GM21576 (cell line): ENCODE measurements at regions not wholly inside any gene's neighbourhood (a gene's known extent, or its start where the extent isn't known, plus 50 kb on each side); places are given as distances from the start of the nearest gene placed in this dataset.

Experiments
- ATAC-seq: cut with Tn5 transposase; IDR thresholded peaks from one replicate; pipeline ENCODE4 v1.9.1; 2021; ENCODE audit warnings: mild to moderate bottlenecking, moderate library complexity; ENCODE audit not compliant: unreplicated experiment

DNA sequence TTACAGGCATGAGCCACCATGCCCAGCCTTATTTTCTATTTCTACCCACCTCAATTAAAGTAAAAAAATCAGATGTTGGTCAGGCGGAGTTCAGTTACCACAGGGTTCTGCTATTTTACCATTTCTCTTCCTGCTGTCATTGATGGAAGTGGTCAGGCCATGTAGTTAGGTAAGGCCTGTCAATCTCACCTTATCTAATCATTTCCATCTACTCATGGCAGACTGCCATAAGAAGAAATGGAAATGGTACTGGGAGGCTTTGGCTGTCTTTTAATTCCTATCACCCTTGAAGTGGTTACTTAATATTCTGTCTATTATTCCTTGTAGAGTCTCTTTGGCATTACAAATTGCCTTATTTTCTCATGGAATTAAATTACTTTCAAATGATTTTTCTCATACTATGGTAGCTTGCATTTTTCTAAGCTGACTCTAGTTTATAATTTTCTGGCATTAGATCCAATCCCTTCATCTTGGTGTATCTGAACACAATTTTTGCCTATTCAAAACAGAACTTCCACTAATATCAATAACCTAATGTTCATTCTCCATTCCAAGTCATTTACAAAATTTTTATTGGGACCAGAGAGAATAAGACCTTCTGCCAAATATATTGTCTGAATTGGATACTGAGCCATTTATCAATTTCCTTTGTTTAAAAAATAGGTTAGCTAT lies 198.7 kb downstream of the DACT1 start:
- ATAC-seq = no peak

DNA sequence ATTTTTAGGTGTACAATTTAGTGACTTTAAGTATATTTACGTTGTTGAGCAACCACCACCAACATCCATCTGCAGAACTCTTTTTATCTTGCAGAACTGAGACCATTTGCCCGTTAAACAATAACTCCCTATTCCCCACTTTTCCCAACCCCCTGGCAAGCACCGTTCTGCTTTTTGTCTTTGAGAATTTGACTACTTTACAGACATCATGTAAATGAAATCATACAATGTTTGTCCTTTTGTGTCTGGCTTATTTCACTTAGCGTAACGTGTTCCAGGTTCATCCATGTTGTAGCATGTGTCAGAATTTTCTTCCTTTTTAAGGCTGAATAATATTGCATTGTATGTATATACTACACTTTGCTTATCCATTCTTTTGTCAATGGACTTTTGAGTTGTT lies 201.5 kb downstream of the DACT1 start:
- ATAC-seq = no peak

DNA sequence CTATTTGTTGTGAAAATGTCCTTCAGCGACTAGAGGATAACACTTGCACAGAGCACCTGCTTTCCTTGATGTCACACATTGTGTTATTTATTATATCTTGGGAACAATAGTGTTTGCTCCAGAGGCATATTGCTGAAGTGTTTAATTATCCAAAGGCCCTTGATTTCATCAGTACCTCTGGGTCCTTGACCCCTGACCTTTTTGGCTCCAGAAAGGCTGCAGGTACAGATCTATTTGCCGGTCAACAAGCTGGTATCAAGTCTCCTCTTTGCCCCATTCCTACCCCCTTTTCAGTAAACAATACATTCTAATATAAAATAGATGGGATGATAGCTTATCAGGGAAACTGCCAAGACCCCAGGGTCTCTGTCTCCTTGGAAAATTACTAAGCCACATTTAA lies 206.8 kb downstream of the DACT1 start:
- no peak for ATAC-seq

DNA sequence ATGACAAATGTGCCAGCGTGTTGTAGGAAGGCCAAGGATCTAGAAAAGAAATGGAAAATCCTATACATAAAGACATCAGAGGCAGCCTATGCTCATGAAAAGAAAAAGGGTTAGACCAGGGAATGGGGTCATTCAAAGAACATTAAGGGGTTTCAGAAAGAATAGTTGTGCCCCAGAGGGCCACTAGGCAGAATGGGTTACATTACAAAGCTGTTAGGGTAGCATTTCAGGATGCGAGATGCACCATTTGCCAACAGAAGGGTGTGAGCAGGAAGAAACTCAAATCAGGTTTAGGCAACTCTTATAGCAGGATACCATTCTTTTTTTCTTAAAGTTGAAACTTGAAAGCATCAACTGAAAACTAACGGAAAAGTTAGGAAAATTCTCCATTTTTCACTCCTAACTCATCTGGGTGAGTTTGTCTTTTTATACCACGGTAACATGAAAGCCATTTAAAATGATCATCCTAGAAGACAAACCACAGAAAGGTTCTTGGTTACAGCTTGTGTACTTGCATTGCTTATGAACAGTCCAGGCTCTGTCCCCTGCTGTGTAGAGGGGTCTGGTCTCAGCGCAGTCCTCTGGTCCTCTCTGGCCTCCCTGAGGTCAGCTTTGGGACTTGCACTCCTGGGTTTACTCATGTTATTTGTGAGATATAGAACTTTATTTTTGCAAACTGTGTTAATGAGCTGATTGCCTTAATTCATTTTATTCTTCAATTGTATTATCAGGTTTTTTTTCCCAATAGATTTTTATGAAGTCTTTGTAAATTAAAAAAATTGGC lies 209.1 kb downstream of the DACT1 start:
- ATAC-seq = no peak

DNA sequence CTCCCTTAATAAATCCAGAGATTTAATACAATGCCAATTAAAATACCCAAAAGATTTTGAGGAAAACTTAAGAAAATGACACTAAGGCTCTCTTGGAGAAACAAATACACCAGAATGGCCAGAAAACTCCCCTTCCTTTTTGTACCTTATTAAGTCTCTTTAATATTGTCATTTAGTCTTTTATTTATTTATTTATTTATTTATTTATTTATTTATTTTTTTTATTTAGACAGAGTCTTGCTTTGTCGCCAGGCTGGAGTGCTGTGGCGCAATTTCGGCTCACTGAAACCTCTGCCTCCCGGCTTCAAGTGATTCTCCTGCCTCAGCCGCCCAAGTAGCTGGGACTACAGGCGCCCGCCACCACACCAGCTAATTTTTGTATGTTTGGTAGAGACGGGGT lies 210.6 kb downstream of the DACT1 start:
- ATAC-seq = no peak

DNA sequence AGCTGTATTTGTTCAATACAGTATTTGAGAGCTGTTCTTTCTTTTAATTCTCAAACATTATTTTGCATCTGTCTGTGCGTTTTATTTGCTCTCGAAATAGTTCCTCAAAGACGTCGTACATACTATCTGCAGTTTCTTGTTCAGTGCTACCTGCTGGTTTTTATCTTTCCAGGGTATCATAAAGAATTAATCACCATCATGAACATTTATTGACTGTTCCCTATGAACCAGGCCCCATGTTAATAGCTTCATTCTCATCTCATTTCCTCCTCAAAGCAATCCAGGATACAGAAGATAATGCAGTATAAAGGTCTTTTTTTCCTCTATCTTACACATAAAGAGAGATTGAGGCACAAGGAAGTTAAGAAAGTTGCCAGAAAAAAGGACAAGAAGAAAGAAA lies 211.8 kb downstream of the DACT1 start:
- ATAC-seq = no peak

DNA sequence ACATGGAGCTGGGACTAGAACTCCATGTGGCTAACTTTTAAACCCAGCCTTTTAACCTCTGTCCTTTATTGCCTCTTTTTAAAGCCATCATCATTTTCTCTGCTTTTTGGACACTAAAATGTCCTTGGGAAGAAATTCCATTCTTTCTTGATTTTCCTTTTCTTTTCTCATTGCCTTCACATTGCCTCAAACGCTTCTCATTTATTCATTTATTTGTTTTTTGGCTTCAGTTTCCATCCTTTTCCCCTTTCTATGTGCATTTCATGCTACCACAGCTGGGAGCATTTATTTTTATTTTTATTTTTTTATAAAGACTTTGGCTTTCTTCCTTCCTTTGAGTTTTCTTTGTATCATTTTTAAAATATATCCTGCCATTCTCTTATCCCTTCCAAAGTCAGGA lies 212.2 kb downstream of the DACT1 start:
- no peak for ATAC-seq

DNA sequence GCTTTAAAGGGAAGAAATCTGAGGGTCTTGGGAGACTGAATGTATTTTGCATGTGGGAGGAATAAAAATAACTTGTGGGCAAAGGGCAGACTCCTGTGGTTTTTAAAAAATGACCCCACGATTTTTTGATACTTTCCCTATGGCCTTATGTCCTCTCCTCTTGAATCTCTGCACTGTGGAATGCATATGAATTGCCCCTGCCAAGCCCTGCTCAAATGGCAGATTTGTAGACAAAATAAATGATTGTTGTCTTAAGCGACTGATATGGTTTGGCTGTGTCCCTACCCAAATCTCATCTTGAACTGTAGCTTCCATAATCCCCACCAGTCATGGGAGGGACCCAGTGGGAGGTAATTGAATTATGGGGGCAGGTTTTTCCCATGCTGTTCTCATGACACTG lies 223.8 kb downstream of the DACT1 start:
- no peak for ATAC-seq

DNA sequence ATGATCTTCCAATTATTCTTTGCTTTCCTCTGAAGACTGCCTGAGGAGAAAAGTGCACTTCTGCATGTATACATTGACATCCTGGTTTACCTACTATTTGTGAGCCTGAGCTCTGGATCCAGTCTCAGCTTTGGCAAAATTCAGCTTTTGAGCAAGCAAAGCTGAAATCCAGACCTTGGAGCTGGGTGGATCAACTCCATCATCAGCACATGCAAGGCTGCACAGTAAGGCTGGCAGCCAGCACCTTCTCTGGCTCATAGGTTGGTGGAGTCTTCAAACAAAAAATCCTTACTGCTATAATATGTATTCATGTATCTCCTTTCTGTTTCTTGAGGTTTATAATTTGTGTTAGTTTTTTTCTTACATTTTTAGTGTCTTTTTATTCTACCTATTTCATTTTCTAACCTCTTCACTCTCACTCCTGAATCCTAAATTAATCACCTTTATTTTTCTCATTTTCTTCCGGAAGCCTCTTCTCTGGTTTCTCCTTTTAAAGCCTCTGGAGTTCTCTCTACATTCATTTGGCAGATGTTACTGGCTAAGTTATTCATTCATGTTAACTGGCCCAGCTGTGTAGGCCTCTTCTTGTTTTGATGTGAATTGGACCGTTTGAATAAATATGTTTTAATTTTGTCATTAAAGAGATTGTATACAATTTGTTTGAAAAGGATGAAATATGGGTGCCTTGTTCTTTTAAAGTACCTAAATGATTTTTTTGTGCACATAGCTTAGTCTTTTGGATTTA lies 224.8 kb downstream of the DACT1 start:
- no peak for ATAC-seq

DNA sequence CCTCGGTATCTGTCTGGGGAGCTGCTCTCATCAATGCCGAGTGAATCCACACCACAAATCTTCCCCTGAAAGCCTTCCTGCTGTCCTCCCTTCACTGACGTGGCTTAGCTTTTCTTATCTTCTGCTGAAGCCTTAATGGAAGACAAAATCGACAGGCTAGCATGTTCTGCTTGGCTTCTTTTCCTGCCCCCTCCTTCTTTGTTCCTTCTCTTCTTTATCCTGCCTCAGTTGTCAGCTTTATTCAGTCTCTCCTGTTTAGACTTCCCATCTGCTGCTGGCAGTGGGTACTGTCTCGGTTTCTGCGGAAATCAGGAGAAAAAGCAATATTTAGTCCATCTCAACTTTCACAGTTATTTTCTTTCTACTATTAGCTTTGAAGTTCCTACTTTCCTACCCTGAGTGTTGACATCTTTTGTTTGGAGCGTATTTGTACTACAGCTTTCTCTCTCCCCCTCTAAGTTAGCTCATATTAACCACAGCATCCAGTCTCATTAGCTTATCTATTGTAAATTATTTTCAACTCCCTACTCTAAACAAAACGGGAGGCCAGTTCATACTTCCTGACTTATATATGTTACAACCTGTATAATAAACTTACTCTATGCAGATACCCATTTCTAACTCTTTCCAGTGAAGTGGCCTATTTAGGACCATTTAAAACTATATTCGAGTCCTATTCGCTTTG lies 226.0 kb downstream of the DACT1 start:
- ATAC-seq = no peak

DNA sequence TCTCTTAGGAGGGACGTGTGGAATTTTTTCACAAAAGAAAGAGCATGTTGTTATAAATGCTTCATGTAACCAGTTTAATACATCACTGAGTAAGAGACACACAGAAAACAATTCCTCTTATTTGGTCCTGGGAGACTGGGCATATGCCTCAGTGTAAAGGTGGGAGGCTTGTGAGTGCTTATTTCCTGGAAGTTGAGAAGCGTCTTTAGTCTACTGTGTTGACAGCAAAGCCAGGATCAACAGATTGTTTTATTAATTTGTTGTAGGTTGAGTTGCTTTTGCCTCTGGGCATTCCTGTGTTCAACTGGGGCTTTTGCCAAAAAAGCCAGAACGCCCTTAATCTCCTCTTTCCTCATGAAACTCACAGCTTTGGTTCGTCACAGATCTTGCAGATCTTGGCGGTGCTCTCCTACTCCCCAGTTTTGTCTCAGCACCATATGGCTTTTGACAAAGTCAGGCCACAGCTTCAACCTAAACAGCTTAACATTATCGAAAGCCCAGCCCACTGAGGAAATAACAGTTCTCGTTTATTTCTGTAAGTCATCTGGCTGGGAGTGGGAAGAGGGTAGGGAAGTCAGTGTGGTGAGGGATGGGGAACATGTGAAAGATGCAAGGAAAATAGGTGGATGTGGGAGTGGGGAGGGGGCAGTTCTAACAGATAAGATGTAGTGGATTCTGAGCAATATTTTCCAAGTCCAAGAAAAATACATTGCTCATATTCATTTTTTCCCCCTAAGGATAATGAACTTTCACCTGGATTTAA lies 227.2 kb downstream of the DACT1 start:
- no peak for ATAC-seq

DNA sequence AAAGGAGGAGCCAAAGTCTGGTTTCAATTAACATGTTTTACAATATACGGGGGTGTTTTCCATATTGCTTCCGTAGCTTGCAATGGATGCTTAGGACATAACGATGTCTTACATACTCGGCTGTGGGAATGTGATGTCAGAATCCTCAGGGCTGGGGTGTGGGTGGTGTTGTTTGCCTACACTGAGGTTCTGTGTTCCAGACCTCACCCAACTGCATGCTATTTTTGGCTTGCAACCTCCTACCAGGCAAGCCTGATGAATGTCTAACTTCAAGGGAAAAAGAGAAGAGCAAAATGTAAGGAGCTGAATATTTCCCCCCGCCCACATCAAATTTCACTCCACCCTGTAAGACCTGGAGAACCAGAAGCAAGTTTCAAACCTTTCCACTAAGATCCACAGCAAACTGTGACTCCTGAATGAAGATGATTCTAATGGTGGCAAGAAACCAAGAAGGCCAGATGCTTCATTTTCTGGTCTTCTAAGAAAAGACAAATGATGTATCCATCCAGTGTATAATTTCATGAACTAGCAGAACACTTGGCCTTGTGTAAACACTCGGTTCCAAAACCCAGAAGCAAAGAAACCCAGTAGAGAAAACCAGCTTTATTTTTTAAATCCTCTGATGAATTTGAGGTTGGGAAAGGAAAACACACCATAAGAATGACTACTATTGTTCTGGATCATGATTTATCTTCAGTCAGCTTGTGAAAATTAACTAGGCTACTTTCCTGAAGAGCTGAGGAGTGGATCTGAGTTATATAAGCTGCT lies 227.9 kb downstream of the DACT1 start:
- ATAC-seq = no peak

DNA sequence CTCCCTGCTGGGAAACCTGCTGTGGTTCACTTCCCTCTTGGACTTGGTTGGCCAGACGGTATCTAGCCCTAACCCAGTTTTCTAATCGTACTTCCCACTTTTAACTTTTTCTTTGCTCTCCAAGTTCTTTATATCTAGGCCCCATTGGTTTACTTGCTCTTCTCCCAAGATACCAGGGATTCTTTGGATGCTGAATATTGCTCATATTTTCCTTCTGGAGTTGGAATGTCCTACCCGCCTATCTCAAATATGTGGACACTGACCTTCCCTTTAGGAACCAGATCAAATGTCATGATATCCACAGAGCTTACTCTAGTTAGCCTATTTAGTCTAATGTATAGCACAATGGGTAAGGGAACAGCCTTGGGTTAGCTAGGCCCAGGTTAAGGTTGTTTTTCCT lies 228.6 kb downstream of the DACT1 start:
- no peak for ATAC-seq

DNA sequence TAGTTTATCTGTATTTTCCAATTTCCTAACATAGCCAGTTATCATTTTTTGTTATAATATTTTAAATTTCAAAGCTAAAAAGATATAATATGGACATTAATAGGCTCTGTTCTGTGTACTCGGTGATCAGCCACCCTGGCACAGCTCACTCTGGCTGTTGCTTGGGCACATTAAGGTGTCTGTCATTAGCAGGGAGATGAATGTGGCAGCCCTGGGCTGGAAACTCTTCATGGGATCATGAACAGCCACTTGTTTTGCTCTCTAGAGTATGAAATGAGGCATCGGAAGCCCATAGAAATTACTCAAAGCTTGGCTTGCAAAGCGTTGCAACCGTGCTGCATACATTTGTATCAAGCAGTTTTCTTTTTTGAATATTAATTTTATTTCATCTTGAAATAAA lies 233.2 kb downstream of the DACT1 start:
- no peak for ATAC-seq

DNA sequence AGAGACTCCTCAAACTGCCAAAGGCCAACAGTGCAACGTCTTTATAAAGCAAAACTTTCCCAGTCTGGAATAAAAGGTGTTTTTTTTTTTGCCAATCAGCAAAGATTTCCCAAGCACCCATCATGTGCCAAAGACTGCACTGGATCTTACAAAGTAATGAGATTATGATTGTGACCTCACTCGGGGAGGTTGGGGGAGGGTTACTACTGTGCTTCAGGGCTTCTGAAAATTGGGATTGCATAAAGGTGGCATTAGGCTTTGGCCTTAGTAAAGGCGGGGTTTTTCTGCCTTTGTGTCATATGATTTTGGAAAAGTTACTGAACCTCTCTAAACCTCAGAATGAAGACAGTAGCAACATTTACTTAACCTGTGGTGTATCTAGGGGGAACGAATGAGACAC lies 233.8 kb downstream of the DACT1 start:
- ATAC-seq = no peak

DNA sequence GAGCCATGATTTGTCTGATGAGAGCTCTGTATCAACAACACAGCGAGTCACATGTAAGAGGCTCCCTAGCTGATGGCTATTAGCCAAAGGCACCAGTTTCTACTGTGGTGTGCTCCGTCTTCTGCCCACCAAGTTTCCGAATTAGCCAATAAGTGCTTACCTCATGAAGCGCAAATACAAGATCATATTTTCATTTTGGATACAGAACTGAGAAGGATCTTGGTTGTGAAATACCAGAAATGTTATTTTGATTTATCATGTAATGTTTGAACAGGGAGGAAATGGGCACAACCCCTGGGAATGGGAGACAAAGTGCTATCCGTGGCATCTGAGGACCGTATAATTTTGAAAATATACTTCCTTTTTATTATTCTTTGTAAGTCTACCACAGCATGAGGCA lies 234.3 kb downstream of the DACT1 start:
- ATAC-seq = no peak

DNA sequence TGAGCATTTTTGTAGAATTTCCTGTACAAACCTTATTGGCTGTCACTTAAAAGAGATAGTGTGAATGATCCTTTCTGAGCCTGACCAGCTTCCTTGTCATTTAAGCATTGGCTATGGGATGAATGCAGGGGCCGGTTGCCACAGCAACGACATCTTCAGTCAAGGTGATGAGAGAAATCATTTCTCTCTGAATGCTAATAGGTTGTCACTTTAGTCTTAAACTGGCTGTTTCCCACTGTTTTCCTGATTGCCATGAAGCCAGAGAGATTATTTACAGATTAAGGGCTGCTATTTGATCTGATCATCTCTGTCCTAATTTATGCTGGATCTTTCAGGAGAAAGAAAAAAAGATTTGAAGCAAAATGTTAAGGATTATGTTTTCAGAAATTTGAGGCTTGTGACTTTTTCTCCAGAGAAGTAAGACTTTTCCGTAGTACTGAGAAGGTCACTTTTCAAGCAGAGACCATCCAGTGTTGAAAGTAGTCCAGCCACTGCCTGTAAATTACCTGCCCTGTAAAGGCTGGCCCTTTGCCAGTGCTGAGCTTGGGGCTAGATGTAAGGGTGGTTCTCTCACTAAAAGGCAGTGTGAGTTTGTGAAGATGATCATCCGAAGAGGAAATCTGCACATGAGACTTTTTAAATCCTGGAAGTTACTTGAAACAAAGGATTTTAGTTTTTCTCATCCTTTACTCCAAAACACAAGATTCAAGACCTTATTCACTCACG lies 235.6 kb downstream of the DACT1 start:
- ATAC-seq = no peak

DNA sequence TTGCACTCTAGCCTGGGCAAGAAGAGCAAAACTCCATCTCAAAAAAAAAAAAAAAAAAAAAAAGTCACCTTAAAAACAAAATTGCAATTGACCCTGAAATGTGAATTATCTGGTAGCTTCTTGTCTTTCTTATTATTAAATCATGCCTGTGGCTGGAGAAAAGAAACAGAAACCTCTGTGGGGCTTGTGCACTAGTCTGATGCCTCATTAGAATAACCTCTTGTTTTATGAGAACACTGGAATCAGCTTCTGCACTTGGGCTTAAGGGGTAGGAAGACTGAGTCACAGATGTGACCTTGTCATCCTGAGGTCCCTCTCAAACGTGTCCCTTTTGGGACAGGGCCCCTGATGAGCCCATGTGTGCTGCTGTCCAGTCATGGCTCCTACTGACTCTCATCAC lies 237.9 kb downstream of the DACT1 start:
- no peak for ATAC-seq

DNA sequence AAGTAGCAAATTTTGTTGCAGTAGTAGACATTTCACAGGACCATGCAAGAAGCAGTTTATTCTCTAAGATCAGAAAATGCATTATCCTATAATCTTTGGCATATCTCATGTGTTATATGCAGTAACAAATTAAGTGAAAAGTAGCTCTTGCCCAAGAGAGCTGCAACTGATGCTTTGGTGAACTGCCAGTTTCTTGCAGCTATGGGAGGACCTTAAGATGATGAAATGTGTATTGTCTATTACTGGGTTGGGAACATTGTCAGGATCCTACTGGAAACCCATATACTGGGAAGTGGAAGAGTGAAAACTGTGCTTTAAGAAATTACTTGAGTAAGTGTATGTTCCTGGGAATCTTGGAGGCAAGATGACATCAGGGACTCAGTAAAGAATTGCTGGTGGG lies 238.8 kb downstream of the DACT1 start:
- no peak for ATAC-seq
